ENCODE measurements at regions not wholly inside any gene's neighbourhood (a gene's known extent, or its start where the extent isn't known, plus 50 kb on each side); places are given as distances from the start of the nearest gene placed in this dataset.

DNA sequence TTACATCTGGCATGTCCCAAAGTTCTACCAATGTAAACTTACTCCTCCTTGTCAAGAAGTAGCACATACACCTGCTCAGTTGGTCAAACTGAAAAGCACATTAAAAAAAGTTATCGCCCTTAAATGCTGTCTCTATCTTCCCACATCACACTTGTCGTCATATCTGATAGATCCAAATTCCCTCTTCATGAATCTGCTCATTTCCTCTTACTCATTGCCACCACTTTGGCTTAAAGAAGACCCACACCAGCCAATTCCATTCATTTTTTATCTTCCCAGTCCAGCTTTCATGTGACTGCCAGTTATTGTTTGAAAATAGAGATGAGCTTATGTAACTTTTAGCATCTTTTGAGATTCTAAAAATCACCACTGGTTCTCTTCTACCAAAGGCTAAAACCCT is 305.9 kb upstream of the MTNR1B start:
- TF ChIP-seq POLR2AphosphoS5 (IDR thresholded peaks at IDR 0.05) (no peak), CTCF (IDR thresholded peaks at IDR 0.05) (no peak)

Data from upper lobe of left lung (tissue), 4 donors.